ENCODE measurements at regions not wholly inside any gene's neighbourhood (a gene's known extent, or its start where the extent isn't known, plus 50 kb on each side); places are given as distances from the start of the nearest gene placed in this dataset.

- no peak for DNase-seq (ENCODE audit: low read depth in 4 of 6, low spot score in 6 of 6)
- H3K27ac ChIP-seq (ENCODE audit: low read depth, low read length) = no peak overlapping the region
- no peaks in the 10 kb centered on the region for H3K36me3 ChIP-seq (ENCODE audit: control insufficient read depth, insufficient read depth, low read length)
- no peak overlapping the region for H3K4me3 ChIP-seq (ENCODE audit: low read depth, low read length)
- peaks cover 10% of the 10 kb centered on the region for H3K4me1 ChIP-seq (ENCODE audit: control insufficient read depth, insufficient read depth, low read length)
- H3K9me3 ChIP-seq (ENCODE audit: control insufficient read depth, insufficient read depth, low read length) = no peaks in the 10 kb centered on the region
- no peaks in the 10 kb centered on the region for H3K27me3 ChIP-seq (ENCODE audit: control insufficient read depth, insufficient read depth, low read length)
- WGBS (ENCODE audit: insufficient coverage) = 92% methylated on average over 4 of the region's 11 CpGs
Measured at GRCh38 chr13:34752283-34752960, 189.6 kb upstream of the NBEA start.

GRCh38 chr13:34756136-34756535 lies 185.9 kb upstream of the NBEA start:
- WGBS (ENCODE audit: insufficient coverage) = no CpG with 5 or more reads among the region's 3 CpGs
- H3K9me3 ChIP-seq (ENCODE audit: control insufficient read depth, insufficient read depth, low read length) = no peaks in the 10 kb centered on the region
- no peaks in the 10 kb centered on the region for H3K4me1 ChIP-seq (ENCODE audit: control insufficient read depth, insufficient read depth, low read length)
- no peak overlapping the region for H3K4me3 ChIP-seq (ENCODE audit: low read depth, low read length)
- H3K27me3 ChIP-seq (ENCODE audit: control insufficient read depth, insufficient read depth, low read length) = no peaks in the 10 kb centered on the region
- H3K27ac ChIP-seq (ENCODE audit: low read depth, low read length) = no peak overlapping the region
- no peak for DNase-seq (ENCODE audit: low read depth in 4 of 6, low spot score in 6 of 6)
- H3K36me3 ChIP-seq (ENCODE audit: control insufficient read depth, insufficient read depth, low read length) = no peaks in the 10 kb centered on the region

- no CpG with 5 or more reads among the region's 2 CpGs for WGBS (ENCODE audit: insufficient coverage)
- H3K27me3 ChIP-seq (ENCODE audit: control insufficient read depth, insufficient read depth, low read length) = no peaks in the 10 kb centered on the region
- no peak overlapping the region for H3K27ac ChIP-seq (ENCODE audit: low read depth, low read length)
- H3K4me1 ChIP-seq (ENCODE audit: control insufficient read depth, insufficient read depth, low read length) = no peaks in the 10 kb centered on the region
- no peaks in the 10 kb centered on the region for H3K36me3 ChIP-seq (ENCODE audit: control insufficient read depth, insufficient read depth, low read length)
- H3K4me3 ChIP-seq (ENCODE audit: low read depth, low read length) = no peak overlapping the region
- DNase-seq (ENCODE audit: low read depth in 4 of 6, low spot score in 6 of 6) = no peak
- no peaks in the 10 kb centered on the region for H3K9me3 ChIP-seq (ENCODE audit: control insufficient read depth, insufficient read depth, low read length)
Measured at GRCh38 chr13:34756572-34756971, 185.5 kb upstream of the NBEA start.

- no peaks in the 10 kb centered on the region for H3K9me3 ChIP-seq (ENCODE audit: control insufficient read depth, insufficient read depth, low read length)
- WGBS (ENCODE audit: insufficient coverage) = no CpG with 5 or more reads among the region's 2 CpGs
- no peaks in the 10 kb centered on the region for H3K4me1 ChIP-seq (ENCODE audit: control insufficient read depth, insufficient read depth, low read length)
- no peak overlapping the region for H3K27ac ChIP-seq (ENCODE audit: low read depth, low read length)
- no peak overlapping the region for H3K4me3 ChIP-seq (ENCODE audit: low read depth, low read length)
- no peak for DNase-seq (ENCODE audit: low read depth in 4 of 6, low spot score in 6 of 6)
- no peaks in the 10 kb centered on the region for H3K27me3 ChIP-seq (ENCODE audit: control insufficient read depth, insufficient read depth, low read length)
- no peaks in the 10 kb centered on the region for H3K36me3 ChIP-seq (ENCODE audit: control insufficient read depth, insufficient read depth, low read length)
Measured at GRCh38 chr13:34757441-34757840, 184.6 kb upstream of the NBEA start.

- Histone ChIP-seq H3K27me3 (ENCODE audit: control insufficient read depth, insufficient read depth, low read length) (no peaks in the 10 kb centered on the region), H3K36me3 (ENCODE audit: control insufficient read depth, insufficient read depth, low read length) (no peaks in the 10 kb centered on the region), H3K9me3 (ENCODE audit: control insufficient read depth, insufficient read depth, low read length) (no peaks in the 10 kb centered on the region), H3K4me1 (ENCODE audit: control insufficient read depth, insufficient read depth, low read length) (no peaks in the 10 kb centered on the region), H3K27ac (ENCODE audit: low read depth, low read length) (no peak overlapping the region), H3K4me3 (ENCODE audit: low read depth, low read length) (no peak overlapping the region)
- DNase-seq (ENCODE audit: low read depth in 4 of 6, low spot score in 6 of 6) = no peak
- WGBS (ENCODE audit: insufficient coverage) = no CpG with 5 or more reads among the region's 2 CpGs
Measured at GRCh38 chr13:34758628-34759027, 183.4 kb upstream of the NBEA start.

GRCh38 chr13:34762312-34762711 lies 179.8 kb upstream of the NBEA start:
- Histone ChIP-seq H3K9me3 (ENCODE audit: control insufficient read depth, insufficient read depth, low read length) (no peaks in the 10 kb centered on the region), H3K36me3 (ENCODE audit: control insufficient read depth, insufficient read depth, low read length) (no peaks in the 10 kb centered on the region), H3K4me3 (ENCODE audit: low read depth, low read length) (no peak overlapping the region), H3K27me3 (ENCODE audit: control insufficient read depth, insufficient read depth, low read length) (no peaks in the 10 kb centered on the region), H3K27ac (ENCODE audit: low read depth, low read length) (no peak overlapping the region), H3K4me1 (ENCODE audit: control insufficient read depth, insufficient read depth, low read length) (no peaks in the 10 kb centered on the region)
- no CpG with 5 or more reads among the region's 2 CpGs for WGBS (ENCODE audit: insufficient coverage)
- peak in 3 of 6 donors; percentile 23 to 38 (median 33) for DNase-seq (ENCODE audit: low read depth in 4 of 6, low spot score in 6 of 6)

- H3K9me3 ChIP-seq (ENCODE audit: control insufficient read depth, insufficient read depth, low read length) = no peaks in the 10 kb centered on the region
- no peaks in the 10 kb centered on the region for H3K27me3 ChIP-seq (ENCODE audit: control insufficient read depth, insufficient read depth, low read length)
- 85% methylated on average over 2 of the region's 2 CpGs for WGBS (ENCODE audit: insufficient coverage)
- peak in 1 of 6 donors; percentile 62 for DNase-seq (ENCODE audit: low read depth in 4 of 6, low spot score in 6 of 6)
- no peak overlapping the region for H3K4me3 ChIP-seq (ENCODE audit: low read depth, low read length)
- no peaks in the 10 kb centered on the region for H3K4me1 ChIP-seq (ENCODE audit: control insufficient read depth, insufficient read depth, low read length)
- no peaks in the 10 kb centered on the region for H3K36me3 ChIP-seq (ENCODE audit: control insufficient read depth, insufficient read depth, low read length)
- no peak overlapping the region for H3K27ac ChIP-seq (ENCODE audit: low read depth, low read length)
Measured at GRCh38 chr13:34764246-34764645, 177.8 kb upstream of the NBEA start.

GRCh38 chr13:34765446-34766180 lies 176.5 kb upstream of the NBEA start:
- H3K4me3 ChIP-seq (ENCODE audit: low read depth, low read length) = no peak overlapping the region
- no peaks in the 10 kb centered on the region for H3K9me3 ChIP-seq (ENCODE audit: control insufficient read depth, insufficient read depth, low read length)
- H3K27me3 ChIP-seq (ENCODE audit: control insufficient read depth, insufficient read depth, low read length) = no peaks in the 10 kb centered on the region
- H3K27ac ChIP-seq (ENCODE audit: low read depth, low read length) = no peak overlapping the region
- DNase-seq (ENCODE audit: low read depth in 4 of 6, low spot score in 6 of 6) = no peak
- 97% methylated on average over 5 of the region's 6 CpGs for WGBS (ENCODE audit: insufficient coverage)
- H3K36me3 ChIP-seq (ENCODE audit: control insufficient read depth, insufficient read depth, low read length) = no peaks in the 10 kb centered on the region
- no peaks in the 10 kb centered on the region for H3K4me1 ChIP-seq (ENCODE audit: control insufficient read depth, insufficient read depth, low read length)

- DNase-seq (ENCODE audit: low read depth in 4 of 6, low spot score in 6 of 6) = no peak
- no peaks in the 10 kb centered on the region for H3K36me3 ChIP-seq (ENCODE audit: control insufficient read depth, insufficient read depth, low read length)
- no peak overlapping the region for H3K4me3 ChIP-seq (ENCODE audit: low read depth, low read length)
- 100% methylated on average over 1 of the region's 1 CpG for WGBS (ENCODE audit: insufficient coverage)
- no peak overlapping the region for H3K27ac ChIP-seq (ENCODE audit: low read depth, low read length)
- no peaks in the 10 kb centered on the region for H3K27me3 ChIP-seq (ENCODE audit: control insufficient read depth, insufficient read depth, low read length)
- H3K4me1 ChIP-seq (ENCODE audit: control insufficient read depth, insufficient read depth, low read length) = no peaks in the 10 kb centered on the region
- no peaks in the 10 kb centered on the region for H3K9me3 ChIP-seq (ENCODE audit: control insufficient read depth, insufficient read depth, low read length)
Measured at GRCh38 chr13:34767778-34768177, 174.3 kb upstream of the NBEA start.

GRCh38 chr13:34772206-34772605 lies 169.9 kb upstream of the NBEA start:
- no CpG with 5 or more reads among the region's 2 CpGs for WGBS (ENCODE audit: insufficient coverage)
- Histone ChIP-seq H3K36me3 (ENCODE audit: control insufficient read depth, insufficient read depth, low read length) (no peaks in the 10 kb centered on the region), H3K9me3 (ENCODE audit: control insufficient read depth, insufficient read depth, low read length) (no peaks in the 10 kb centered on the region), H3K4me3 (ENCODE audit: low read depth, low read length) (no peak overlapping the region), H3K27me3 (ENCODE audit: control insufficient read depth, insufficient read depth, low read length) (no peaks in the 10 kb centered on the region), H3K27ac (ENCODE audit: low read depth, low read length) (no peak overlapping the region), H3K4me1 (ENCODE audit: control insufficient read depth, insufficient read depth, low read length) (no peaks in the 10 kb centered on the region)
- no peak for DNase-seq (ENCODE audit: low read depth in 4 of 6, low spot score in 6 of 6)

Data from spinal cord (tissue), 9 donors.